ENCODE measurements at regions not wholly inside any gene's neighbourhood (a gene's known extent, or its start where the extent isn't known, plus 50 kb on each side); places are given as distances from the start of the nearest gene placed in this dataset.

DNA sequence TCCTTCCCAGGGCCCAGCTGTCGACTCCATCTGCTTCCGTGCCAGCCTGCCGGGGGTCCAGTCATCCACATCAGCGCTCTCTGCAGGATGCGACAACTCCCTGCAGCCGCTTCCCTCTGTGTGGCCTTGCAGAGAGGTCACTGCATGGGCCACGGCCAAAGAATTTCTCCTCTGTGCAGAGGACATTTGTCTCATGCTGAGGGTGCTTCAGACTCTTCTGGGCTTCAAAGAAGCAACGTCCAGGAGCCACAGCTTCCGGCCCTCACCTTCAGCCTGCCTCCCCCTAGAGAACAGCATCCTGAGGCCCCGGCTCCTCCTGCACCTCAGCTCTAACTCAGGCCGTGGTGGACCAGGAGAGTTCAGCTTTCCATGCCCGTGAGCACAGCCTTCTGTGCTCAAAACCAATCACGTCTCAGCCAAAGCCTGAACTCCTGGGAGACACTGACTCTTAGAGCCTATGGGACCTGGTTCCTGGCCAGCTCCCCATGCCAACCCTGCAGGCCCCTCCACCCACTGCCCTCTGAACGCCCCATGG lies 258.9 kb downstream of the BRD1 start:
- DNase-seq (ENCODE audit: low spot score): no peak

DNA sequence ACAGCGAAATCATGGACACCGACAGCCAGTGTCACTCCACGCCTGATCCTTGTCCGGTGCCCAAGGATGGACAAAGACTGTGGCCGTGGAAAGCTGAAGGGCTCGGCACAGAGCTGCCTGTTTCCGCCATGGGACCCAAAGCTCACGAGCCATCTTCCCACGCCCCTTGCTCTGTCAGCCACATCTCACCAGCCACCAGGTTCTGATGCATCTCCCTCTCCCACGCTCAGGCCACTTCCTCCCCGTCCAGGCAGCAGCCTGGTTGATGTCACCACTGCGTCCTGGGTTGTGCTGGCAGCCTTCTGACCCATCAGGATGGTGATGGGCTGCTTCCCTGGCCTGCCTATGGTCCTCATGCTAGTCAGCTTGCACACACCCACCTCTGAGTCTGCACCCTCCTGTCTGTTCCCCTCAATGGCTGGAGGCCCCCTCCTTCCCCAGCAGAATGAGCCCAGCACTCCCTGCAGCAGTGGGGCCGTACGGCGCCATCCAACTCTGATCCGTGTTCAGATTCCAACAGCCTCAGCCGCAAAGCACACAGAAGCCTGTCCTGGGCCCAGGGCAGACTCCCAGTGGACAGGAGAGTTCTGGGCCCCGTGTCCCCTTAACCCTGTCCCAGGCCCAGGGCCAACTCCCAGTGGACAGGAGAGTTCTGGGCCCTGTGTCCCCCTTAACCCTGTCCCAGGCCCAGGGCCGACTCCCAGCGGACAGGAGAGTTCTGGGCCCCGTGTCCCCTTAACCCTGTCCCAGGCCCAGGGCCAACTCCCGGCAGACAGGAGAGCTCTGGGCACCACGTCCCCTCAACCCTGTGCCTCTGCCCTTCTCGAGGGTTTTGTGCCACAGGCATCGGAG lies 259.5 kb downstream of the BRD1 start:
- no peak for DNase-seq (ENCODE audit: low spot score)

DNA sequence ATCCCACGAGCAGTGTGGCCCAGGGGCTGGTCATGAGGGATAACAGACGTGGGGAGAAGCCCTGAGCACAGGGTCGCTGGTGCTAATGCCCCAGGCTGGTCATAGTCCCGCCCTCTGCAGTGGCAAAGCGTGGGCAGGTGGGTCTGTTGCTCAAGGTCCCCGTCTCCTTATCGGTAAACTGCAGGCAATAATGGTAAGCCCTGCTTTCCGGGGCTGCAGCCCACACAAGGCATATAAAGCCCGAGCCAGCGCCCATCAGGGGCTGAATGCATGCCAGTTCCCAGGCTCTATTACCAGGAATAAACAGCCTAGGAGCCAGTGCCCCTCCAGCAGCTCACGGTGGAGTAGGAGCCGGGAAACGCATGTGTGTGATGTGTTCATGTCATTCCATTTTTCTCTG lies 261.0 kb downstream of the BRD1 start:
- DNase-seq (ENCODE audit: low spot score): no peak

- DNase-seq (ENCODE audit: low spot score): no peak
Observed at GRCh38 chr22:49566141-49566541, 261.5 kb downstream of the BRD1 start.

DNA sequence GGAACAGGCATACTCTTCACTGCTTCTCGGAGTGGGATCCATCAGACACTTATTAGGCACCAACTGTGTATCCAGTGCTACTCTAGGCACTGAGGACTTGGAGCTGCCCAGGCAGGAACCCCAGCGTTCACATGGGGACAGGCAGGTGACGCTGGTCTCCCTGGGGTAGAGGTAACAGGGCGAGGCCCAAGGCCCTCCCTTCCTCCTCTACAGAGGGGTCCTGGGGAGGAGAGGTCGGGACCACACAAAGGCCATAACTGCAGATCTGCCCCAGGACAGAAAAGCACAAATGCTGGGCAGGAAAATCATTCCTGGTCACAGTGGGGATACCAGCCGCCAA lies 262.2 kb downstream of the BRD1 start:
- no peak for DNase-seq (ENCODE audit: low spot score)

- DNase-seq (ENCODE audit: low spot score): no peak
Observed at GRCh38 chr22:49564666-49565515, 262.8 kb downstream of the BRD1 start.

GRCh38 chr22:49564054-49564453 lies 263.6 kb downstream of the BRD1 start:
- DNase-seq (ENCODE audit: low spot score): no peak

DNA sequence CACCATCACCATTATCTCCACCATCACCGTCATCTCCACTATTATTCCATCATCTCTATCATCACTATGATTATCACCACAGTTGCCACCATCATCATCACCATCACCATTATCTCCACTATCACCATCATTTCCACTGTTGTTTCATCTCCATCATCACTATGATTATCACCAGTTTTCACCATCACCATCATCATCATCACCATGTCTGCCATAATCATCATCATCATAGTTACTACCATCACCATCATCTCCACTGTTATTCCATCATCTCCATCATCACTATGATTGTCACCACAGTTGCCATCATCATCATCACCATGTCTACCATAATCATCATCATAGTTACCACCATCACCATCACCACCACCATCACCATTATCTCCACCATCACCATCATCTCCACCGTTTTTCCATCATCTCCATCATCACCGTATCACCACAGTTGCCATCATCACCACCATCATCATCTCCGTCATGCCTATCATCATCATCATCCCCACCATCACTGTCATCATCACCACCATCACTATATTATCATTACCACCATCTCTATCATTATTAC lies 264.9 kb downstream of the BRD1 start:
- no peak for DNase-seq (ENCODE audit: low spot score)

- no peak for DNase-seq (ENCODE audit: low spot score)
Observed at GRCh38 chr22:49561976-49562375, 265.7 kb downstream of the BRD1 start.

GRCh38 chr22:49561338-49561737 lies 266.3 kb downstream of the BRD1 start:
- DNase-seq (ENCODE audit: low spot score): no peak

DNA sequence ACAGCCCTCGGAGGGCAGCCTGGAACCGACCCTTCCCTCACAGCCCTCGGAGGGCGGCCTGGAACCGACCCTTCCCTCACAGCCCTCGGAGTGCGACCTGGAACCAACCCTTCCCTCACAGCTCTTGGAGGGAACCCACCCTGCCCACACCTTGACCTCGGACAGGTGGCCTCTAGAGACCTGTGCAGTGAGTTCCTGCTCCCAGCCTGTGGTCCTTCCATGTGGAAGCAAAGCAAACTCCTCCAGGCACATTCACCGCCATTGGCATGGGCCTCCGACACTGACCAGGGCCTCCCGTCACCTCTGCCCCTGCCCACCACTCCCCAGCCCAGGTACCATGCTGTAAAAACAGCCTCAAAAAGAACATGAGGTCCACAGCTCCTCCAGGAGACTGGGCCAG lies 272.1 kb downstream of the BRD1 start:
- no peak for DNase-seq (ENCODE audit: low spot score)

DNA sequence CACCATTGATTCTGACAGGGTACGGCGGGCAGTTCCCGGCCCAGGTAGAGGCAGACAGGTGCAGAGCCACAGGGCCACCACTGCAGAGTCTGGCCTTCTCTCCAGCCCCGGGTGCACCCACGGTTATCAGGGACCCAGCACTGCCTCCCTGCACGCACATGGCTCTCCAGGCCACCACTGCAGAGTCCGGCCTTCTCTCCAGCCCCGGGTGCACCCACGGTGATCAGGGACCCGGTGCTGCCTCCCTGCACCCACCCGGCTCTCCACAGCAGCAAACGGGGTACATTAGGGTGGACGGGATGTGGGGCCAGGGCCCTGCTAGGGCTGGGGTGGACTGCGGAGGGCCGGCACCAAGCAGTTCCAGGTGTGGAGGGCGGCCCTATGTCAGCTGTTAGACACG lies 272.9 kb downstream of the BRD1 start:
- no peak for DNase-seq (ENCODE audit: low spot score)

- no peak for DNase-seq (ENCODE audit: low spot score)
Observed at GRCh38 chr22:49554296-49554625, 273.4 kb downstream of the BRD1 start.

DNA sequence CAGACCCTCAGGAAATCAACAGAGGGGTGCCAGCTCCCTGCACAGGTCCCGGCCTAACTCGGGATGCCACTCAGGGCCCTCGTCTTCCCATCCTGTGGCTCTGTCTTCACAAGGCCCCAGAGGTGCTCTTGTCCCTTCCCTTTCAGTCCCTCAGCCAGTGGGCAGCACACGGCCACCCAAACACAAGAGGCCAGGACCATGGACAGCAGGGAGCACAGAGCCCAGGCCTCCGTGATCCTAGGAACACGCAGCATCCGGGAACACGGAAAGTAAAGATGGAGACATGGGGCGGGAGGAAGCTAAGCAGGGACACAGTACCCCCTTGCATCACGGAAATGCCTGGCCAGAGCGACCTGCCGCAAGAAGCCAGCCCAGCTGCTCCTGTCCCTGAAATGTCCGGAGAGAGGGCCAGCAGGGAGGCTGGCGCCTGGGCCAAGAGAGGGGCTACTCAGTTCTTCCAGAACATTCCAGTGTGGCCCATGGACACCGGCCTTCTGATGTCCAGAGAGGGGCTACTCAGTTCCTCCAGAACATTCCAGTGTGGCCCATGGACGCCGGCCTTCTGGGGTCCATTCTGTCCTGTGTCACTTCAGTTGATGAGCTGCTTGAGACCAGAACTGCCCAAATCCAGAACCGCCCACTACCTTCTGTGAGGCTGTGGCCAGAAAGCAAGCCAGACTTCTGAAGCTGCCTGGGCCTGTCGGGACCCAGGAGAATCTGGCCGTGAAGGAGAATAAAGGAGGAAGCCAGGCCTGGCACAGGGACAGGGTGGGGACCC lies 274.0 kb downstream of the BRD1 start:
- no peak for DNase-seq (ENCODE audit: low spot score)

GRCh38 chr22:49553076-49553475 lies 274.6 kb downstream of the BRD1 start:
- no peak for DNase-seq (ENCODE audit: low spot score)

- DNase-seq (ENCODE audit: low spot score): no peak
Observed at GRCh38 chr22:49551897-49552614, 275.6 kb downstream of the BRD1 start.

DNA sequence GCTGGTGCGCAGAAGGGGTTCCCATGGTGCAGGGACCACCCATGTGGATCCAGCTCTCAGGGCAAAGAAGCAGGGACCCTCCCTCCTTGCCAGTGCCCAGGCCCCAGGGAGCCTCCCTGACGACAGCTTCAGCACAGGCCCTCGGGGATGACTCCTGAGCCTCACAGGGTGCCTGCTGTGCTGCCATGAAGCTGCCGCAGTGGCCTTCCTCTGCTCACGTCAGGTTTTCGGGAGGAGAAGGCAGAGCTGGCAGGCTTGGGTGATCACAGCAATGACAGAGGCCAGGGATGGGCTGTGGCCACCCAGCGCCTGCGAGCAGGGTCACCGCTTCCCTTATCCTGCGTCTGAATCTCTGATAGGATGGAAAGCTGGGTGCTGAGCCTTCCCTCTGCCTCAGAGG lies 276.2 kb downstream of the BRD1 start:
- DNase-seq (ENCODE audit: low spot score): no peak

DNA sequence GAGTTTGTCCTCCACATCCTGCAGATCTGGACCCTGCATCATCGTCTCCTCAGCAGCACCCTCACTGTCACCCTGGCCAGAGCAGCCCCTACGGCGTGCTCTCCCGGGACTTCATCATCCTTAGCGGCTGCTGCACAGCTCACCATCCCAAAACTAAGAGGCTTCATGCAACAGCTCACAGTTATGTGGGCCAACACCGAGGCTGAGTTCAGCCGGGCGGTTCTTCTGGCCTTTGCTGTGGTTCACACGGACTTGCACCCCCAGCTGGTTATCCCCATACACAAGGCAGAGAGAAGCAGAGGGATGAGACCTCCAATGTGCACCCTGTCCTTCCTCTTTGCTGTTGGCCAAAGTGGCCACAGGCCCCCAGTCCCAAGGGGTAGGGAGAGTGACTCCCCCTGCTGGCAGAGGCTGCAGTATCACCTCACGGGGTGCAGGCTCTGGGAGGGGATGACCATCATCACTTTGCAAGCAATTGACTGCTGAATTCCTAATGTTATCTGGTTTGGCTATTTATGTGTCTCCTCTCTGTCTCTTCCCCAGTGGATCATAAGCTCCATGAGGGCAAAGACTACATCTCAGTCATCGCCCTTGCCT lies 276.8 kb downstream of the BRD1 start:
- no peak for DNase-seq (ENCODE audit: low spot score)

GRCh38 chr22:49550141-49550430 lies 277.6 kb downstream of the BRD1 start:
- no peak for DNase-seq (ENCODE audit: low spot score)

GRCh38 chr22:49549256-49550140 lies 278.2 kb downstream of the BRD1 start:
- DNase-seq (ENCODE audit: low spot score): no peak

Data from putamen (tissue), 1 donor.